ENCODE measurements at regions not wholly inside any gene's neighbourhood (a gene's known extent, or its start where the extent isn't known, plus 50 kb on each side); places are given as distances from the start of the nearest gene placed in this dataset. TPM values are rescaled to one million over a fixed set of nuclear protein-coding genes. Genes with fewer than 3 reads are reported as not detected.
"Not testable (repeated sequence)": the region's sequence is repeated elsewhere in the genome, so short reads cannot be mapped to it uniquely, and the experiment has no call there.

- H3K27me3 ChIP-seq (ENCODE audit: control insufficient read depth, insufficient read depth, low read length); ATAC-seq; H3K36me3 ChIP-seq (ENCODE audit: control insufficient read depth, insufficient read depth, low read length); BruUV-seq (replicated peaks); H3K9me3 ChIP-seq (ENCODE audit: control insufficient read depth, insufficient read depth, low read depth, low read length); H3K27ac ChIP-seq (ENCODE audit: low read length); H3K4me3 ChIP-seq (ENCODE audit: low read depth in 2 of 2, low read length in 2 of 2); in situ Hi-C loops (cut with HindIII; ENCODE audit: low pct_unique_long_range_greater_than_20kb, low sequenced_read_pairs); intact Hi-C loops (cut with micrococcal nuclease; ENCODE audit: unreplicated experiment); H3K4me1 ChIP-seq (ENCODE audit: control insufficient read depth, insufficient read depth, low read length); CTCF ChIA-PET; POLR2A ChIA-PET; DNase-seq (ENCODE audit: low read depth, low spot score): not testable (repeated sequence)
Observed at GRCh38 chr15:21503021-21503420, 62.7 kb upstream of the POTEB3 start.

Small RNA genes lying in the stretch of these regions (microRNA-seq; reads per million reads assigned to microRNA genes)
- not detected for gene MIR5701-2 (ENCODE audit: unreplicated experiment)
